ENCODE measurements at regions not wholly inside any gene's neighbourhood (a gene's known extent, or its start where the extent isn't known, plus 50 kb on each side); places are given as distances from the start of the nearest gene placed in this dataset.
"Not testable (repeated sequence)": the region's sequence is repeated elsewhere in the genome, so short reads cannot be mapped to it uniquely, and the experiment has no call there.

- no peak for TF ChIP-seq CTCF (IDR thresholded peaks at IDR 0.05)
- Mint-ChIP-seq H3K4me1 (ENCODE audit: unreplicated experiment) (no peaks in the 10 kb centered on the region), H3K9me3 (ENCODE audit: unreplicated experiment) (peaks cover 21% of the 10 kb centered on the region), H3K36me3 (ENCODE audit: unreplicated experiment) (no peaks in the 10 kb centered on the region), H3K4me3 (ENCODE audit: unreplicated experiment) (no peak overlapping the region), H3K27ac (ENCODE audit: unreplicated experiment) (no peak overlapping the region), H3K27me3 (ENCODE audit: unreplicated experiment) (no peaks in the 10 kb centered on the region)
- DNase-seq (ENCODE audit: extremely low spot score, unreplicated experiment) = no peak
Observed at GRCh38 chr13:65310663-65311328, 1919.3 kb downstream of the PCDH9 start.

GRCh38 chr13:65309906-65310305, 1920.2 kb downstream of the PCDH9 start:
- no peaks in the 10 kb centered on the region for H3K4me1 Mint-ChIP-seq (ENCODE audit: unreplicated experiment)
- DNase-seq (ENCODE audit: extremely low spot score, unreplicated experiment) = no peak
- H3K27me3 Mint-ChIP-seq (ENCODE audit: unreplicated experiment) = no peaks in the 10 kb centered on the region
- no peak overlapping the region for H3K4me3 Mint-ChIP-seq (ENCODE audit: unreplicated experiment)
- no peak overlapping the region for H3K27ac Mint-ChIP-seq (ENCODE audit: unreplicated experiment)
- no peak for TF ChIP-seq CTCF (IDR thresholded peaks at IDR 0.05)
- H3K36me3 Mint-ChIP-seq (ENCODE audit: unreplicated experiment) = no peaks in the 10 kb centered on the region
- H3K9me3 Mint-ChIP-seq (ENCODE audit: unreplicated experiment) = peaks cover 12% of the 10 kb centered on the region

- not testable (repeated sequence) for H3K9me3 Mint-ChIP-seq (ENCODE audit: unreplicated experiment); H3K4me3 Mint-ChIP-seq (ENCODE audit: unreplicated experiment); H3K27ac Mint-ChIP-seq (ENCODE audit: unreplicated experiment); H3K4me1 Mint-ChIP-seq (ENCODE audit: unreplicated experiment); DNase-seq (ENCODE audit: extremely low spot score, unreplicated experiment); H3K27me3 Mint-ChIP-seq (ENCODE audit: unreplicated experiment); H3K36me3 Mint-ChIP-seq (ENCODE audit: unreplicated experiment)
Observed at GRCh38 chr13:65308729-65309128, 1921.4 kb downstream of the PCDH9 start.

GRCh38 chr13:65307056-65307455, 1923.1 kb downstream of the PCDH9 start:
- Mint-ChIP-seq H3K4me1 (ENCODE audit: unreplicated experiment) (no peaks in the 10 kb centered on the region), H3K36me3 (ENCODE audit: unreplicated experiment) (no peaks in the 10 kb centered on the region), H3K27ac (ENCODE audit: unreplicated experiment) (no peak overlapping the region), H3K27me3 (ENCODE audit: unreplicated experiment) (no peaks in the 10 kb centered on the region), H3K9me3 (ENCODE audit: unreplicated experiment) (peaks cover 6% of the 10 kb centered on the region), H3K4me3 (ENCODE audit: unreplicated experiment) (no peak overlapping the region)
- TF ChIP-seq CTCF (IDR thresholded peaks at IDR 0.05) = no peak
- DNase-seq (ENCODE audit: extremely low spot score, unreplicated experiment) = no peak

GRCh38 chr13:65302691-65303090, 1927.4 kb downstream of the PCDH9 start:
- H3K27ac Mint-ChIP-seq (ENCODE audit: unreplicated experiment) = no peak overlapping the region
- no peaks in the 10 kb centered on the region for H3K9me3 Mint-ChIP-seq (ENCODE audit: unreplicated experiment)
- no peak for TF ChIP-seq CTCF (IDR thresholded peaks at IDR 0.05)
- H3K36me3 Mint-ChIP-seq (ENCODE audit: unreplicated experiment) = no peaks in the 10 kb centered on the region
- H3K27me3 Mint-ChIP-seq (ENCODE audit: unreplicated experiment) = no peaks in the 10 kb centered on the region
- no peaks in the 10 kb centered on the region for H3K4me1 Mint-ChIP-seq (ENCODE audit: unreplicated experiment)
- DNase-seq (ENCODE audit: extremely low spot score, unreplicated experiment) = no peak
- no peak overlapping the region for H3K4me3 Mint-ChIP-seq (ENCODE audit: unreplicated experiment)

GRCh38 chr13:65301506-65301905, 1928.6 kb downstream of the PCDH9 start:
- no peaks in the 10 kb centered on the region for H3K36me3 Mint-ChIP-seq (ENCODE audit: unreplicated experiment)
- DNase-seq (ENCODE audit: extremely low spot score, unreplicated experiment) = no peak
- H3K4me1 Mint-ChIP-seq (ENCODE audit: unreplicated experiment) = no peaks in the 10 kb centered on the region
- H3K27ac Mint-ChIP-seq (ENCODE audit: unreplicated experiment) = no peak overlapping the region
- H3K9me3 Mint-ChIP-seq (ENCODE audit: unreplicated experiment) = no peaks in the 10 kb centered on the region
- no peak for TF ChIP-seq CTCF (IDR thresholded peaks at IDR 0.05)
- H3K4me3 Mint-ChIP-seq (ENCODE audit: unreplicated experiment) = no peak overlapping the region
- no peaks in the 10 kb centered on the region for H3K27me3 Mint-ChIP-seq (ENCODE audit: unreplicated experiment)
